ENCODE measurements at regions not wholly inside any gene's neighbourhood (a gene's known extent, or its start where the extent isn't known, plus 50 kb on each side); places are given as distances from the start of the nearest gene placed in this dataset.

DNA sequence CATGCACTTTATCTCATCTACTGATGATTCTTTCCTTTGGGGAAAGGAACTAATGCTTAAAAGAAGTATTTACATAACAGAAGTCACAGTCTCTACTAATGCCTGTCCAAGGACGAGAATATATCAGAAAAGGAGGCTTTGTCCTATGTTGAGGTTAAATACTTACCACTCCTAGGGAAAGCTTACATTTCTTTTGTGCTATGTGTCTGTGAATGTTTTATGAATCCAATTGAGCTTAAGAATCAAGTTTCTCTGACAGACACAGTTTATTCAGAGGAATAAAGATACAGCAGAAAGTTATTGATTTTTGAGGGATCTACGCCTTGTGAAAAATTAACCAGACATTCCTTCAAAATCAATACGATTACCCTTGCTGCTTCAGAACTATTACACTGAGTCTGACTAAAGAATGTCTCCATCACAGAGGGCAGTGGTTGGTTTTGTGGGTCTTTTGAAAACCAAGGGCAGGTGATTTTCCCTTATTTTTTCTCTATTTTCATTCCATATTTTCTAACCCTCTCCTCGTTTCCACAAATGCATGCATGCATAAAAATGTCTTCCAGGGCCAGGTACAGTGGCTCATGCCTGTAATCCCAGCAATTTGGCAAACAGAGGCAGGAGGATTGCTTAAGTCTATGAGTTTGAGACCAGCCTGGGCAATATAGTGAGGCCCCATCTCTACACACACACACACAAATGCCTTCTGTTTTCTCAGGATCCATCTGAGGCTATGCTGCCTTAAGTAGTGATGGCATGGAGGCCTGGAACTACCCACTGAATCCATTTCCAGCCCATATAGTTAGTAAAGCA lies 1095.1 kb downstream of the GALC start:
- DNase-seq (ENCODE audit: low read depth, low spot score) (no peak), ATAC-seq (no peak)
- H3K4me1 ChIP-seq (ENCODE audit: control insufficient read depth, insufficient read depth, low read length) = no peaks in the 10 kb centered on the region
- intact Hi-C loops (cut with micrococcal nuclease; ENCODE audit: unreplicated experiment) (no loop called here), in situ Hi-C loops (cut with HindIII; ENCODE audit: low pct_unique_long_range_greater_than_20kb, low sequenced_read_pairs) (no loop called here)
- no peak overlapping the region for H3K4me3 ChIP-seq (ENCODE audit: low read depth in 2 of 2, low read length in 2 of 2)
- TF ChIP-seq, protein P1, sequence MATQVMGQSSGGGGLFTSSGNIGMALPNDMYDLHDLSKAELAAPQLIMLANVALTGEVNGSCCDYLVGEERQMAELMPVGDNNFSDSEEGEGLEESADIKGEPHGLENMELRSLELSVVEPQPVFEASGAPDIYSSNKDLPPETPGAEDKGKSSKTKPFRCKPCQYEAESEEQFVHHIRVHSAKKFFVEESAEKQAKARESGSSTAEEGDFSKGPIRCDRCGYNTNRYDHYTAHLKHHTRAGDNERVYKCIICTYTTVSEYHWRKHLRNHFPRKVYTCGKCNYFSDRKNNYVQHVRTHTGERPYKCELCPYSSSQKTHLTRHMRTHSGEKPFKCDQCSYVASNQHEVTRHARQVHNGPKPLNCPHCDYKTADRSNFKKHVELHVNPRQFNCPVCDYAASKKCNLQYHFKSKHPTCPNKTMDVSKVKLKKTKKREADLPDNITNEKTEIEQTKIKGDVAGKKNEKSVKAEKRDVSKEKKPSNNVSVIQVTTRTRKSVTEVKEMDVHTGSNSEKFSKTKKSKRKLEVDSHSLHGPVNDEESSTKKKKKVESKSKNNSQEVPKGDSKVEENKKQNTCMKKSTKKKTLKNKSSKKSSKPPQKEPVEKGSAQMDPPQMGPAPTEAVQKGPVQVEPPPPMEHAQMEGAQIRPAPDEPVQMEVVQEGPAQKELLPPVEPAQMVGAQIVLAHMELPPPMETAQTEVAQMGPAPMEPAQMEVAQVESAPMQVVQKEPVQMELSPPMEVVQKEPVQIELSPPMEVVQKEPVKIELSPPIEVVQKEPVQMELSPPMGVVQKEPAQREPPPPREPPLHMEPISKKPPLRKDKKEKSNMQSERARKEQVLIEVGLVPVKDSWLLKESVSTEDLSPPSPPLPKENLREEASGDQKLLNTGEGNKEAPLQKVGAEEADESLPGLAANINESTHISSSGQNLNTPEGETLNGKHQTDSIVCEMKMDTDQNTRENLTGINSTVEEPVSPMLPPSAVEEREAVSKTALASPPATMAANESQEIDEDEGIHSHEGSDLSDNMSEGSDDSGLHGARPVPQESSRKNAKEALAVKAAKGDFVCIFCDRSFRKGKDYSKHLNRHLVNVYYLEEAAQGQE (IDR thresholded peaks at IDR 0.05; ENCODE audit: insufficient read depth in 1 of 2, low read depth in 2 of 2, low read length in 1 of 2) = no peak
- TF ChIP-seq, protein P2, sequence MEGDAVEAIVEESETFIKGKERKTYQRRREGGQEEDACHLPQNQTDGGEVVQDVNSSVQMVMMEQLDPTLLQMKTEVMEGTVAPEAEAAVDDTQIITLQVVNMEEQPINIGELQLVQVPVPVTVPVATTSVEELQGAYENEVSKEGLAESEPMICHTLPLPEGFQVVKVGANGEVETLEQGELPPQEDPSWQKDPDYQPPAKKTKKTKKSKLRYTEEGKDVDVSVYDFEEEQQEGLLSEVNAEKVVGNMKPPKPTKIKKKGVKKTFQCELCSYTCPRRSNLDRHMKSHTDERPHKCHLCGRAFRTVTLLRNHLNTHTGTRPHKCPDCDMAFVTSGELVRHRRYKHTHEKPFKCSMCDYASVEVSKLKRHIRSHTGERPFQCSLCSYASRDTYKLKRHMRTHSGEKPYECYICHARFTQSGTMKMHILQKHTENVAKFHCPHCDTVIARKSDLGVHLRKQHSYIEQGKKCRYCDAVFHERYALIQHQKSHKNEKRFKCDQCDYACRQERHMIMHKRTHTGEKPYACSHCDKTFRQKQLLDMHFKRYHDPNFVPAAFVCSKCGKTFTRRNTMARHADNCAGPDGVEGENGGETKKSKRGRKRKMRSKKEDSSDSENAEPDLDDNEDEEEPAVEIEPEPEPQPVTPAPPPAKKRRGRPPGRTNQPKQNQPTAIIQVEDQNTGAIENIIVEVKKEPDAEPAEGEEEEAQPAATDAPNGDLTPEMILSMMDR (IDR thresholded peaks at IDR 0.05) = no peak
- TF ChIP-seq POLR2AphosphoS5 (IDR thresholded peaks at IDR 0.05; ENCODE audit: low read depth, low read length) = no peak
- no peak for TF ChIP-seq SIN3A (IDR thresholded peaks at IDR 0.05; ENCODE audit: borderline replicate concordance, insufficient read depth, low read depth, low read length)
- no peak for TF ChIP-seq TCF7L2 (IDR thresholded peaks at IDR 0.05; ENCODE audit: low read depth, low read length)
- no peaks in the 10 kb centered on the region for H3K9me3 ChIP-seq (ENCODE audit: control insufficient read depth, insufficient read depth, low read depth, low read length)
- CTCF ChIA-PET = no interaction called here
- POLR2A ChIA-PET = no interaction called here
- no peaks in the 10 kb centered on the region for H3K27me3 ChIP-seq (ENCODE audit: control insufficient read depth, insufficient read depth, low read length)
- no TSS peak for BruUV-seq (replicated peaks)
- H3K27ac ChIP-seq (ENCODE audit: low read length) = no peak overlapping the region
- no peaks in the 10 kb centered on the region for H3K36me3 ChIP-seq (ENCODE audit: control insufficient read depth, insufficient read depth, low read length)

DNA sequence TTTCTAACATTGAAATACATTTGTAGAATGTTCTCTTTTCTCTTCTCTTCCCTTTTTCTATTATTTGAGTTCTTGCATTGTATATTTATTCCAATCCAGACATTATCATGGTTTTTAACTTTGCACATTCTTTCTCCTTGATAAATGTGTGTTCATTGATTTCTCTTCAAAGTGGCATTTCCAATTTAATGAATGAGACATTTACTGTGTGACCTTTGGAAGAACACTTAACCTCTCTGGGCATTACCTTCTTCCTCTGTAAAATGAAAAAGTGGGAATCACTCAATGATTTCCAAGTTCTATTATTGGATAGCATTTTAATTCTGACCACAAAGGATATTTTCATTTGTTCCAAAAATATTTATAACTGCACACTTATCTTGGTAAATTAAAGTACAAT lies 1095.8 kb downstream of the GALC start:
- in situ Hi-C loops (cut with HindIII; ENCODE audit: low pct_unique_long_range_greater_than_20kb, low sequenced_read_pairs) (no loop called here), intact Hi-C loops (cut with micrococcal nuclease; ENCODE audit: unreplicated experiment) (no loop called here)
- ChIA-PET CTCF (no interaction called here), POLR2A (no interaction called here)
- DNase-seq (ENCODE audit: low read depth, low spot score) (no peak), ATAC-seq (no peak)
- Histone ChIP-seq H3K27me3 (ENCODE audit: control insufficient read depth, insufficient read depth, low read length) (no peaks in the 10 kb centered on the region), H3K36me3 (ENCODE audit: control insufficient read depth, insufficient read depth, low read length) (no peaks in the 10 kb centered on the region), H3K9me3 (ENCODE audit: control insufficient read depth, insufficient read depth, low read depth, low read length) (no peaks in the 10 kb centered on the region), H3K4me1 (ENCODE audit: control insufficient read depth, insufficient read depth, low read length) (no peaks in the 10 kb centered on the region), H3K27ac (ENCODE audit: low read length) (no peak overlapping the region), H3K4me3 (ENCODE audit: low read depth in 2 of 2, low read length in 2 of 2) (no peak overlapping the region)
- TF ChIP-seq, protein P2 (IDR thresholded peaks at IDR 0.05) = no peak
- TF ChIP-seq SIN3A (IDR thresholded peaks at IDR 0.05; ENCODE audit: borderline replicate concordance, insufficient read depth, low read depth, low read length) = no peak
- TF ChIP-seq, protein P1 (IDR thresholded peaks at IDR 0.05; ENCODE audit: insufficient read depth in 1 of 2, low read depth in 2 of 2, low read length in 1 of 2) = no peak
- TF ChIP-seq TCF7L2 (IDR thresholded peaks at IDR 0.05; ENCODE audit: low read depth, low read length) = no peak
- no peak for TF ChIP-seq POLR2AphosphoS5 (IDR thresholded peaks at IDR 0.05; ENCODE audit: low read depth, low read length)
- no TSS peak for BruUV-seq (replicated peaks)

All from Panc1 (cell line).